ENCODE measurements at regions not wholly inside any gene's neighbourhood (a gene's known extent, or its start where the extent isn't known, plus 50 kb on each side); places are given as distances from the start of the nearest gene placed in this dataset.

GRCh38 chr9:16143947-16144890 lies 591.4 kb downstream of the CCDC171 start:
- TF ChIP-seq CTCF (conservative IDR thresholded peaks at IDR 0.05 in 1 of 2, IDR thresholded peaks at IDR 0.05 in 1 of 2; ENCODE audit: low read depth in 1 of 2, low read length in 2 of 2) (no peak), EZH2 (IDR thresholded peaks at IDR 0.05; ENCODE audit: low read length, missing control alignments) (no peak)

Data from fibroblast of lung (primary cell).